GM21447 (cell line): ENCODE measurements at regions not wholly inside any gene's neighbourhood (a gene's known extent, or its start where the extent isn't known, plus 50 kb on each side); places are given as distances from the start of the nearest gene placed in this dataset.

Source experiments
- ATAC-seq: cut with Tn5 transposase; IDR thresholded peaks from one replicate; pipeline ENCODE4 v1.9.1; 2021; ENCODE audit not compliant: unreplicated experiment

- ATAC-seq: no peak
Measured at GRCh38 chr10:44042075-44042770, 342.7 kb downstream of the CXCL12 start.

GRCh38 chr10:44039599-44039998, 345.3 kb downstream of the CXCL12 start:
- no peak for ATAC-seq

GRCh38 chr10:44036425-44036824, 348.5 kb downstream of the CXCL12 start:
- ATAC-seq: no peak

- no peak for ATAC-seq
Measured at GRCh38 chr10:44035474-44036197, 349.3 kb downstream of the CXCL12 start.

GRCh38 chr10:44034946-44035345, 350.0 kb downstream of the CXCL12 start:
- ATAC-seq: no peak

- ATAC-seq: no peak
Measured at GRCh38 chr10:44033008-44033407, 351.9 kb downstream of the CXCL12 start.

GRCh38 chr10:44032216-44032615, 352.7 kb downstream of the CXCL12 start:
- ATAC-seq: no peak

- ATAC-seq: no peak
Measured at GRCh38 chr10:44030738-44031137, 354.2 kb downstream of the CXCL12 start.

GRCh38 chr10:44030132-44030531, 354.8 kb downstream of the CXCL12 start:
- ATAC-seq: peak; percentile 83

GRCh38 chr10:44028384-44029137, 356.3 kb downstream of the CXCL12 start:
- no peak for ATAC-seq

GRCh38 chr10:44024356-44025116, 360.4 kb downstream of the CXCL12 start:
- no peak for ATAC-seq

- ATAC-seq: no peak
Measured at GRCh38 chr10:44023517-44023916, 361.4 kb downstream of the CXCL12 start.

- ATAC-seq: no peak
Measured at GRCh38 chr10:44022203-44022602, 362.7 kb downstream of the CXCL12 start.

GRCh38 chr10:44020322-44021111, 364.4 kb downstream of the CXCL12 start:
- peak; percentile 70 for ATAC-seq

GRCh38 chr10:44017483-44018145, 367.3 kb downstream of the CXCL12 start:
- no peak for ATAC-seq

- ATAC-seq: no peak
Measured at GRCh38 chr10:44016589-44017482, 368.1 kb downstream of the CXCL12 start.

- no peak for ATAC-seq
Measured at GRCh38 chr10:44015702-44016500, 367.2 kb upstream of the ZNF32 start.

- no peak for ATAC-seq
Measured at GRCh38 chr10:44014644-44015250, 366.1 kb upstream of the ZNF32 start.
